ENCODE measurements at regions not wholly inside any gene's neighbourhood (a gene's known extent, or its start where the extent isn't known, plus 50 kb on each side); places are given as distances from the start of the nearest gene placed in this dataset.

DNA sequence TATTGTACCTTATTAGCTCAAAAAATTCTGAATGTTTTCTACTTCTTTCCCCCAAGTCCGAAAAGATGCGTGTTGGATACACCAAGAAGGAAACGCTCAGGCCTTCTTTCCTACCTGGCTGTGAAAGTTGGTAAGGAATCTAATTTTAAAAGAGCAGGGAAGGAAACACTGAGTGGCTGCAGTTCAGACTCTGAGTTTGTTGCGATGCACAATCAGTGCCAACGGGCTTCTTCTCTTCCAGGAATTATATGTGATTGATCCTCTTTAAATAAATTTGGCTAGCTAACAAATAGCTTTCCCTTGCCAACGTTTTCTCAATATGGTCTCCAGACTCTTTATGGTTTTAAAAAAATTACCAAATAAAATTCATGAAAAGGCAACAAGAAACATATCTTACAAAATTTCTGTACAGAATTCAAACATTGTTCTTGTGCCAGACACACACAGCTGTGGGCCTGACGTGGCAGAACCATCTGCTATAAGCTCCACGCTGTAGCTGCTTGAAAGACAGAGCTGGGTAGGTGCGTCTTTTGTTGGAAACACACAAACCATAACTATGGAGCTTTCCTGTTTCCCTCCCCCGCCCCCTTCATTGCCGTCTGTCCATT is 493.1 kb downstream of the ZNF608 start:
- no peak for DNase-seq

DNA sequence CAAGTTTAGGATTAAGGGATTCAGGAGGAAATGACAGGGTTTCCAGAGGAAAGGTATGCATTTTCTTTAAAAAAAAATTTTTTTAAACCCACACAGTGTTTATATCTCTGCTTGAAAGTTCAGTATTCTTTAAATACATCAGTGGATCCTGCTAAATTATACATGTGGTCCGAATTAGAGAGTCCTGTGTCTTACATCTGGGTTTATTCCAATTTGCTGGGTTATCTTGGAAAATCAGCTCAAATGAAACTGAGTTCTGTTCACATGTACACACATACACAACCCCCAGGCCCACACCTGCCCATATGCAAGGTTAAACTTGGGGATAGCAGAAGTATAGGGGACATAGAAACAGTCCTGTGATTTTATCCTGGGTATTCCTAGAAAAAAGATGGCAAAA is 493.7 kb downstream of the ZNF608 start:
- DNase-seq, result no peak

DNA sequence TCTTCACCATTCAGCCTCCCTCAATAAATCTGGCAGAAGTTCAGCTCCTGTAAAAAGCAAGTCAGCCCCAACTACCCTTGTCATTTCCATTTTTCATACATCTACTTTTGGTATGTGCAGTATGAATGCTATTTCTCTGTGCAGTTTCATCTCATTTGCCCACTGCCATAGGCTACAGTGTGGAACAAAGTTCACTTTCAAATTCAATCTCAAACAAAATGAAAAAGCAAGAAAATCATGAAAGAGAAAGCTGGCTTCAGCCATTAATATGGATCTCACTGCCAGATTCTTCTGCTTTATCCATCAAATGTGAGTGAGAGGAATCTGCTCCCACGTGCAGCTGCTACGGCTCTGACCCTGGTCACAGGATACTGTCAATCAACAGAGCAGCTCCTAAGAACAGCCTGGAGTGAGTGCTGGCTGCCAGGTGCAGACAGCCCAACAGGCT is 494.2 kb downstream of the ZNF608 start:
- DNase-seq, result no peak

DNA sequence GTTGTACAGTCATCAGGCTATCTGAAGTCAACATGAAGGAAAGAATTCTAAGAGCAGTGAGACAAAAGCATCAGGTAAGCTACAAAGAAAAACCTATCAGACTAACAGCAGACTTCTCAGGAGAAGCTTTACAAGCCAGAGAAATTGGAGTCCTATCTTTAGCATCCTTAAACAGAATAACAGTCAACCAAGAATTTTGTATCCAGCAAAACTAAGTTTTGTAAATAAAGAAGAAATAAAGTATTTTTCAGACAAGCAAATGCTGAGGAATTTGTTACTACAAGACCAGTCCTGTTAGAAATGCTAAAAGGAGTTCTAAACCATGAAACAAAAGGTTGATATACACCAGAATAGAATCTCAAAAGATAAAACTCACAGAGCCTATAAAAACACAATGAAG is 501.2 kb downstream of the ZNF608 start:
- no peak for DNase-seq

DNA sequence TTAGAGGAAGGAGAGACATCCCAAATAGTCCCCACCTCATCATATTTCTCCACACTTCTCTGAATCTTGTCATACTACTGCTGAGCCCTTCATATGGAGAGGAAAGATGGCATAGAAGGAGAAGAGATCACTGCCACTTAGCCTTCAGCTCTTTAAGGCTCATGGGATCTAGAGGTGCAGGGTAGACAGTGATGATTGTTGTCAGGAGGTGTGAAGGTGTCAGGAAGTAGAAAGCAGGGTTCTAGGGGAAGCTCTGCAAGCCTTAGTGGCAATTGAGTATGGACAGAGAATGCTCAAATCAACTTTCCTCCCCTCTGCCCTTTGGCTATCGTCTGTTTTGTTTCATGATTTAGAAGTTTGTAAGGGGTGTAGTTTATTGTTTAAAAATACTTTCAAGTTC is 505.7 kb downstream of the ZNF608 start:
- DNase-seq, result no peak

DNA sequence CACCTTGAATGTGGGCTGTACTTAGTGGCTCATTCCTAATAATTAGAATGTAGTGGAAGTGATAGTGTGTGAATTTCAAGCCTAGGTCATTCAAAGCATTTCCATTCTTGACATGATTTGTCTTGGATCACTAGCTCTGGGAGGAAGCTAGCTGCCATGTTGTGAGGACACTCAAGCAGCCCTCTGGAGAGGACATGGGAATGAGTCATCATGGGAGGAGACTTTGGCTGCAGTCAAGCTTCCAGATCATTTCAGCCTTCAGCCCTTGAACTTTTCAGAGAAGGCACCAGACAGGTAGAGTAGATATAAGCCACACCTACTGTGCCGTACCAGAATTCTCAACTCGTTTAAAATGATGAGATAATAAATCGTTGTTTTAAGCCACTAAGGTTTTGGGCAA is 506.9 kb downstream of the ZNF608 start:
- no peak for DNase-seq

DNA sequence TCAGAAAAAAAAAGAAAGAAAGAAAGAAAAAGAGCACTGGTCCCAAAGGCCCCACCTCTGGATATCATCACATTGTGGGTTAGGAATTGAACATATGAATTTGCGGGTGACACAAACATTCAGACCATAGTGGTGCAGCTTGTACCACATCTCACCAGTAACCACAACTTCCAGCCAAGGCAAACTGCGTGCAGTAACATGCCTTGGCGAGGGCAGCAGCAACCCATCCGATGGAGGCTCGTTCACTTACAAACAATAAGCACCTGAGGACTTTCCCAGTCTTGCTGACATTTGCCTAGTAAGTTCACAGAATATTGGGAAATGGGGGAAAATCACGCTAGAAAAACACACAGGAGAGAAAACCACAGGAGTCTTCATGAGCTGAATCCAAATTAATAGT is 508.1 kb downstream of the ZNF608 start:
- no peak for DNase-seq

DNA sequence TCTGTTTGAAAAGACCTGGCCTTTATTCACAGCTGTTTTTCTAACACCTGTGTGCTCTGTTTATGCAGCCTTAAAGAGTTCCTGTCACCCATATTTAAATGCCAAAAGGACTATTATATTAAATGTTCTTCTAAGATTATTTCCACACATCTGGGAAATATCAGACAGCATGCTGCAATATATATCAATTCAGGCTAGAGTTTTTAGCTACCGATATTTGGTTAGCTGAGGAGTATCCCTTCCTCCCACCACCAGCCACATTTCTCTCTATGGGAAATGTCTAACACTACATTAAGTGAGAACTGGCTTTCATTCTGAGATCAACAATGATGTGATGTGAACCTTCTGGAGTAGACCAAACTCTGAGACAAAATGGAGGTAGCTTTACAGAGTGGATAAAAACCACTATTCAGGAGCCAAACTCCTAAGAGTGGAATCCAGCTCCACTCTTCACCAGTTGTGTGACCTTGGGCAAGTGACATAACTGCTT is 509.2 kb downstream of the ZNF608 start:
- DNase-seq, result no peak

DNA sequence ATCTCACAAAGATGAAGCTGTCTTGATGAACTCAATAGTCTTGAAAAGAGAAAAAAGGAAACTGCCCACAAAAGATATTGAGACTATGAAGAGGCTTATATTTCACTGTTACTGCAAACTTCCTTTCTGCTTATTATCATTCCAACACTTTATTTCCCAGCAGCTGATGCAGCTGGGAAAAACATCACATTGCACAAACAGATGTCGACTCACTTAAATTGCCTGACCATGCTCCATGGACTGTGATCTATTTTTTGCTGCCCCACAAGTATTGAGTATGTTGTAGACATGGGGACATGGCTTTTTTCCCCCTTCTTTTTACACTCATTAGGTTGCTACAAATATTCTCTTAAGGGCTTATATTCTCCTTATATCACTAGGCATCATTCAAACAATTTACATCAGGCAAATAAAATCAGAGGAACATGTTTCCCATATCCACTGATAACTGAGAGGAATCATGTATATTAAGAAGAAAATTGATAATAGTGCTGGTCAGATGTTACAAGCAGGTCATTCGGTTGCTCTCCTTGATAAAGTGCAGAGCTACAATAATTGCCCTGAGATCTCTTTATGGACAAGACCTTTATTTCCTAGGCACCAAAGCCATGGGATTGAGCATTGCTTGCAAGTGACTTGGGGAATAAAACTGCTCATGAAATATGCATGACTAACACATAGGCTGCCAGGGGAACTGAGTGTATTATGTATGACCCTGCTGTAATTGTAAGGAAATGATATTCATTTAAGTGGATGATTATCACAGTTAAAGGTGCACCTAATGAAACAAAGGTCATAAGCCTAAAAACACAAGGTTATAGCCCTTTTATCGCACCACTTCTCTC is 509.9 kb downstream of the ZNF608 start:
- DNase-seq, result no peak

DNA sequence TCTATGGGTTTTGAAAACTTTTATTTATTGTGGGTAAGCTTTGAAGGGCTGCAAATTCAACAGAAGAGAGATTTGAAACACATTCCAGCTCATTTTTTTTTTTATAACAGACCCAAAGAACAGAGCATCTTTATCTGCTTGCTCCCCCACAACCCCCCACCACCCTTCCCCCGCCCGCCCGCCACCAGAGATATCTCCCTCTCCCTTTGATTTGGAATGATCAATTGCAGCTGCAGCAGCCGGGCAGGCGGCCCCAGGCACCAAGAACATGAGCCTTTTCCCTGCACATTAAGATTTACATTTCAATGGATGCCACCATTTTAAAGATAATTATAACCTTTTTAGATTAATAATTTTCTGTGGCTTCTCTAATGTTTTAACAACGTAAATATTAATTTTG is 510.9 kb downstream of the ZNF608 start:
- DNase-seq, result no peak

DNA sequence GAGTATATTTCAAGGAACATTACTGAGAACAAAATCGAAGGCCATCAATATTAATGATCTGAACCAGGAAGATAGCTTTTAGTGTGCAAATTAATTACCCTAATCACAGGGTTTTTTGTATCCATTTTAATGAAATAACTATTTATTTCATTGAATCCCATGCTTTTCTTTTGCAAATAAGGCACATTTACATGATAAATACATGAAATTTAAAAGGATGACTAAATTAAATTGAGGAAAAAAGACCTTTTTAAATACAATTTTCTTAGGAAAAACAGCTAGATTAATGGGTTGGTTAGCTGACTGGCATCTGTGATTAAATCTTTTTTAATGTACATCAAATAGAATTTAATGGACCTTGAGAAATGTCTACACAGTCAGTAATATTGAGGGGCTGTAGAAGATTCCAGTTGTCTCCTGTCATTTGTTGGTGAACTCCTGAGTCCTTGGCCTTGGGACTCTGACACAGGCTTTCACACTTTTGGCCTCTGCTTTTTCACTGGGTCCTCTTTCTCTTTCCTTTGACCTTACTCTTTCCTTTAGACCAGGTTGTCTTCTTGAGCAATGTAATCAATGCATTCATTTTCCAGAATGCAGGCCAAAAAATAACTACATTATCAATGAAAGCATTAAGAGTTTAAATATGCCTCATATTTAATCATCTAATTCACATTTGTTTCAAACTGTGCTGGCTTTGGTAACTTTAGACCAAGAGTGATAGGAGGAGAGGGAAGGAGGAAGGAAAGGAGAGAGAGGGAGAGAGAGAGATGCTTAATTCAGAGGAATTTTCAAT is 511.5 kb downstream of the ZNF608 start:
- DNase-seq, result no peak

DNA sequence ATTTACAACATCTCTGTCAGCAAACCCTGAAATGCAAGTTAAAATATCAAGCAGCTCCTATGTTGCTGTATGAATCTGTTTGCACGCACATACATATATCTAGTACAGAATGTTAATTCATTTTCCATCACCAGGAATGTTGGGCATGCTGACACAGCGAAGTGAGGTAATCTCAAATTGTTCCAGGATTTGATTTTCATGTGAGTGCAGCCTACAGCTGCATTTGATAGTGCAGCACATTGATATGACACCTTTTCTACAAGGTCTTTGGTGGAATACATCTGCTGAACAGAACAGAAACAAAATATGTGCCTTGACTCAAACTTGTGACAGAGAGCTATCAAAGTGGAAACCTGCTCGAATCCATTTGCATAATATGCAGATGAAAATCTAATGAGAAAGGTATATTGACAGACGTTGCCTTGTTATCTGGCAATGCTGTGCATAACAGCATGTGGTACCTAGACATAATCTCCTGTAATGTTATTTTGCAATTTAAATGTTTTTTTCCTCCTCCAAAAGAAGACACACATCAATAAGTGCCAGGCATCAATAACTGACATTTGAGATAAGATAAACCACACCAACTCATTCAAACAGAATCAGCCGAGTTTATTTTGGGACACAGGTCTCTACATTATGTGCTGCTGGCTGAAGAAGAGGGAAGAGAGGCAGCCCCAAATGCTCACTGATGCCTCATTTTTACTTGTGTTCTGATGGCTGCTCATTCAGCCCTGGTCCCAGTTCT is 512.2 kb downstream of the ZNF608 start:
- DNase-seq, result no peak

DNA sequence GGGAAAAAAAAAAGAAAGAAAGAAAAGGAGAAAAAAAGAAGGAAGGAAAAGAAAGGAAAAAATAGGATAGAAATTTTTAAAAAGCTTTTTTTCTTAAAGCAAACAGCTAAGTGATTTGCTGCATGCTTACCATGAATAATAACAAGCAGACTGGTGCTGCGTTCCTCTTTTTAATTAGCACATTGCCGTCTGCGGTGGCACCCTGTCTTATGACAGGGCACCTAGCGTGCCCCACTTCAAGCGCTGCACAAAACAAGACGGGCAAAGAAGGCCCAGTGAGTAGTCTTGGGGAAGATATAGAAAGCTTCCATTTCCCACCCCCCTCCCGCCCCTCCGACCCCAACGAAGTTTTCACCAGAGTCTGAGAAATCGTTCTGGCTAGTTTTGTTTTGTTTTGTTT is 513.9 kb downstream of the ZNF608 start:
- no peak for DNase-seq

DNA sequence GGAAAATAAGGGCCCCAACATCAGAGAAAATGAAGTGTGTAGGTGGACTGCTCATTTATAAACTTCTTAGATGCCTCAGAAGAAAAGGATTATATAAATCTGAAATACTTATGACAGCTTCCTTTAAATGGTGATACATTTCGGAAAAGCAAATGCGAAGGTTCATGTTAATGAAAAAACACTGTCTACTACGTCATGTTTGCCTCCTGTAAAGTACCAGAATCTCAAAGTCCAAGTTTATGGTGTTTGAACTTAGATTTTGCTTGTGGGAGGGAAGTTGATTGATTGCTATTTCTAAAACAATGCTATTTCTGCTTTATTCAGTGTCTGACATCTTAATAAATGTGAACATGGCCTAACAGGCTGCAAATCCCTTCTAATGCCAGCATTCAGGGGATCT is 514.6 kb downstream of the ZNF608 start:
- no peak for DNase-seq

DNA sequence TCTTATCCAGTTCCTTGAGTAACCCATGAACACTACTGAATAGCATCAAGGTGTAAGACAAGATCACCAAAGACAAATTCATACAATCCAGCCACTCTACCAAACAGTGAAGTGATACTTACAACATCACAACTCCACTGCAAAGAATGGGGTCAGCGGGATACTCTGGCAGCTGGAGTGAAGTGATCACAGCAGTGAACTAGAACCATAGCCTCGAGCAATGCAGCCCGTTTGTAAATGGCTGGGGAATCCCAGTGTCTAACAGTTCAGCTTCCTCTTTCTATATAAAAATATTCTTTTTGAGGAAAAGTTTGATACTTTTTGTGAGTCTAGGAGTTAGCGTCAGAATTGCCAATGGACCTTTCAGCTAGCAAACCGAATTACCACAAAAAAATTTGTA is 515.2 kb downstream of the ZNF608 start:
- DNase-seq, result no peak

DNA sequence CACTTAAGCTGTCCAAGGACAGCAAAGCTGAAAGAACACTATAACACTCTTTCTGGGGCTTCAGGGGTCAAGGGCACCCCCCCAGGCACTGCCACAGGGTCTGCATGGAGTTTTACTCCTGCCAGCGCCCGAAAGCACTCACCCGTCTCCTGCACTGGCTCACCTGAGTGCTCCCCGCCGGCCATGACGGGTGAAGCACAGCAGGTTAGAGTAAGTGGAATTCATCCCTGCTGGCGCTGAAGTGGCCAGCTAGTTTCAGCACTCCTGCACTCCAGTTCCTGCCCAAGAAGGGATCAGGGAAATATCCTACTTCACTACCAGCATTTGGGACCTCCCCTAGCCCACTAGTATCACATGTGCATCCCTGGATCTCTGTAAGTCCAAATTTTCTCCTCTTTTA is 516.0 kb downstream of the ZNF608 start:
- DNase-seq, result no peak

DNA sequence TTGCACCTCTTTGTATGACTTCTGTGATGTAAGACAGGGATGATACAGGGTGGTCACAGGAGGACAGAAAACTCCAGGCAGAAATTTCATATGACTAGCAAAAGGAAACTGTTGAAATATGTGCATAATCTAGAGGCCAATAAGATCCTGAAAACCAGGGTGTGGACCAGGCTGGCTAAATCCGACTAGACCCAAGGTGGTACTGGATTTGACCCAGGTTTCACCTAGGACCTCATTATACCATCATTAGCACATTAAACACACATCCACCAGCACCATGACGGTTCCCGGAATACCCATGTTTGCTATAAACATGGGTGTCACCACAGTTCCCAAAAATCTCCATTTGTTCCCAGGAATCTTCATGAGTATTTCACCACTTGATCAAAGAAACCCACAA is 517.1 kb downstream of the ZNF608 start:
- DNase-seq, result no peak

DNA sequence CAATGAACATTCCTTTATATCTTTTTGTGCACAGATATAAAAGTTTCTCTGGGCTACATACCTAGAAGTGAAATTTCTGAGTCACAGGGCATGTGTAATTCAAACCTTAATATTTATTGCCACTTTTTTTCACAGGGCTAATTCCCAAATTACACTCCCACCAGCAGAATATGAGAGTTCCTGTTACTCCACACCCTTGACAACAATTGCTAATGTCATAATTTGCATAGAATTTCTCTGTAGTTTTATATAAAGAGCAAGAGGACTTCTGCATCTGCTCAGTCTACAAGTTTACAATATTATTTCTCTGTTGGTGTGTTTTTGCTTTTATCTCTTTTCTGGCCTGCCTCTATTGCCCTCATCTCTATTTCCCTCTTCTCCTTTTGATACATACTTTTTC is 518.5 kb downstream of the ZNF608 start:
- no peak for DNase-seq

DNA sequence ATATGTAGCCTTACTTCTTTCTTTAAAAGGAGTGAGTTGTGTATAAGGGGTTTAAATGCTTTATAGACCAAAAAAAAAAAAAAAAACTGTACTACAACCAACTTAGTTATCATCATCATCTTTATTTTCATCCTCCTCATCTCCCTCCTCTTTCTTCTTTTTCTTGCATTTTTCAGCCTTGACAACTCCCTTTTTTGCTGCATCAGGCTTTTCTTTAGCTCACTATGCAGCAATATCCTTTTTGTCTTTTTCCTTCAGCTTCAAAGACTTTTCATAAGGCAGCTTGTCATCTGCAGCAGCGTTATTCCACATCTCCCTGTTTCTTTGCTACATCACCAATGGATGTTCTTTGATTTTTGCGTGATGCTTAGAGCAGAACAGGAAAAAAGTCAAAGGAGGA is 526.0 kb downstream of the ZNF608 start:
- no peak for DNase-seq

DNA sequence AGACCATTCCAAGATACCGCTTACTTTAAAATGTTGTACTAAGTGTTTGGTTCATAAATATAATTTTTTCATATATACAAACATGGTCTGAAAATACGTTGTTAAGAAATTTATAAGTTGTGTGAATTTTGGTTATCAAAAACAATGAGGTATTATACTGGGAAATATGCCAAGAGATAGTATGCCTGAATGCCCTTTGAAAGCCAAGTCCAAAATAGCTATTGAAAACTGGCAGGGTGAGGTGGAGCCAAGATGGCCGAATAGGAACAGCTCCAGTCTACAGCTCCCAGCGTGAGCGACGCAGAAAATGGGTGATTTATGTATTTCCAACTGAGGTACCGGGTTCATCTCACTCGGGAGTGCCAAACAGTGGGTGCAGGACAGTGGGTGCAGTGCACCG is 533.5 kb downstream of the ZNF608 start:
- no peak for DNase-seq

DNA sequence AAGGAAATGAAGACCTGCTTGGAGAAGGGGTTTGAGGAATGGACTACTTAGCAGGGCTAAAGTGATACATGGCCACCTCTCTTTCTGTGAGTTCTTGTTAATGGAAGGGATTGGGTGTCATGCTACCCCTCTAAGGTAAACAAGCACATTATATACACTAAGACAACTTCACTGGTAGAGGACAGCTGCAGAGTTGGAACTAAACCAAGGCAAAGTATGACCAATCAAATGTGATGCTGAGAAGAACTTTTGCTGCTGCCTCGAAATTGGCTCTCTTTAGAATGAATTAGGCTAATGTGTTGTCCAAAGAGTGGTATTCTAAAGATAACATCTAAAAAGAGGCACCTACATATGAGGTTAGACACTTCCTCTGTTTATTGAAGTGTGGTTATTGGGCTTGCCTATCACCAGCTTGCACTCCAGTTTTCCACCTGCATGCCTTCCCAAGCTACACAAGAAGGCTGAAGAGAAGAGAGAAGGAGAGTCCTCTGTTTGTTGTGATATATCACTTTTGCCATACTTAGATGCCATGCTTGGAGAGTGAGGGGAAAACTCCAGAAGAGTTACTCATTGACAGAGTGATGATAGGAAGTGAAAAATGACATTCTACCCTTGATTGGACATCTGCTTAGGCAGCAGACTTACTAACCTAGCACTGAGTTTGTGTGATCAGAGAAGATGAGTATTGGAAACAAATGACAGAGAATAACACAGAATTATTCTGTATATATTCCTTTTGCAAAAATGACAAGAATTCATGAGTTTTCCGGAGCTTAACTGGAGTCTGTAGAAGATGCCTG is 536.1 kb downstream of the ZNF608 start:
- no peak for DNase-seq

DNA sequence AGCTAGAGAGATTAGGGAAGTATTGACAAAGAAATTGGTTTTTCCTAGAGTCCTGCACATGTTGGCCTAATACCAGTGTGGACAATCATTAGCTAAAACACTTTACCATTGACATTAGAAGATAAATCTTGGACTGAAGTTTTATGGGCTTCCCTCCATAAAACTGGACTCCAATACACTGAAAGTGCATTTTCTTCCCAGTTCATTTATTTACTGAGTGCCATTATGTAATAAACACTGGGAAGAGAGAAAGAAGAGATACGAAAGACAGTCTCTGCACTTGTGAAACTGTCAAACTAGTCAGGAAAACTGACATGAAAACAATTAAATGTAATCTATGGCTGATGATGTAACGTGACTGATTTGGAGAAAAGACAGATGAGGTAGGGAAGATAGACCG is 539.3 kb downstream of the ZNF608 start:
- DNase-seq, result no peak

Data from central memory CD4-positive, alpha-beta T cell (primary cell).